Activated CD4-positive, alpha-beta memory T cell treated with anti-CD3 and anti-CD28 coated beads, Interleukin-2, amount 10 ng/mL, durations not matched to agents 7 days and 5 days (primary cell): ENCODE measurements at regions not wholly inside any gene's neighbourhood (a gene's known extent, or its start where the extent isn't known, plus 50 kb on each side); places are given as distances from the start of the nearest gene placed in this dataset.

Experiments used
- CTCF ChIA-PET: fragments of 350-600 bp; sonication (Branson Sonifier 250); formaldehyde crosslinking; loops from one replicate; lab custom pipeline; 2021; ENCODE audit warnings: antibody characterized with exemption, inconsistent platforms; lab: Charles Lee
- POLR2A ChIA-PET: fragments of 350-600 bp; sonication (Branson Sonifier 250); formaldehyde crosslinking; loops from one replicate; lab custom pipeline; 2021; ENCODE audit warnings: antibody characterized with exemption; lab: Charles Lee
- DNase-seq: peaks from one replicate; pipeline ENCODE4 v3.0.0-alpha.2; 2020
- H3K27ac Mint-ChIP-seq: one replicate; pipeline ENCODE4 v1.8.0; 2021; ENCODE audit warnings: mild to moderate bottlenecking, mixed read lengths
- H3K27me3 Mint-ChIP-seq: one replicate; pipeline ENCODE4 v1.8.0; 2021; ENCODE audit warnings: mixed read lengths
- H3K36me3 Mint-ChIP-seq: one replicate; pipeline ENCODE4 v1.8.0; 2021; ENCODE audit warnings: low read depth, mixed read lengths
- H3K4me1 Mint-ChIP-seq: one replicate; pipeline ENCODE4 v1.8.0; 2021; ENCODE audit warnings: mixed read lengths
- H3K4me3 Mint-ChIP-seq: one replicate; pipeline ENCODE4 v1.8.0; 2021; ENCODE audit warnings: mild to moderate bottlenecking, mixed read lengths
- H3K9me3 Mint-ChIP-seq: one replicate; pipeline ENCODE4 v1.8.0; 2021; ENCODE audit warnings: mixed read lengths

- Mint-ChIP-seq H3K27me3 (no peaks in the 10 kb centered on the region), H3K4me1 (no peaks in the 10 kb centered on the region), H3K27ac (no peak overlapping the region), H3K4me3 (no peak overlapping the region), H3K36me3 (no peaks in the 10 kb centered on the region), H3K9me3 (no peaks in the 10 kb centered on the region)
- no peak for DNase-seq
- CTCF ChIA-PET: no interaction called here
- POLR2A ChIA-PET: no interaction called here
Observed at GRCh38 chr4:175263537-175263936, 345.4 kb downstream of the ADAM29 start.

DNA sequence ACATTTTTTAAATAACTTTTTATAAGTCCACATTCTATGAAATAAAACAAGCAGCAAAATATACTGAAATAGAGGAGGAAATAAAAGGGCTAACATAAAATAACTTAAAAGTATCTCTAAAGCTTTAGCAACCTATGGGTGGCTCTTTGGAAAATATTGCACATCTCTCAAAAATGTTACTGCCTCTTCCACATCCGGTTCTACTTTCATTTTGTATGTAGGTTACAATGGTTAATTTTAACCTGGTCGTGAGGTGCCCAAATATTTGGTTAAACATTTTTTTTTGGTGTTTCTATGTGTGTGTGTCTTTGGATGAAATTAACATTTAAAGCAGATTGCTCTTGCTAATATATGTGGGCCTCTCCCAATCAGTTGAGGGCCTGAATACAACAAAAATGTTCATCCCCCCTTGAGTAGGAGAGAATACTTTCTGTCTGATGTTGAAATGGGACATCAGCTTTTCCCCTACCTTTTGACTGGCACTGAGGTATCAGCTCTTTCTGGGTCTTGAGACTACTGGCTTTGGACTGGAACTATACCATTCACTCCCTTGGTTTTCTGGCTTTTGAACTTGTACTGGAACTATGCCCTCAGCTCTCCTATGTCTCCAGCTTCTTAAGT lies 353.0 kb downstream of the ADAM29 start:
- H3K4me3 Mint-ChIP-seq: no peak overlapping the region
- H3K27ac Mint-ChIP-seq: no peak overlapping the region
- CTCF ChIA-PET: no interaction called here
- DNase-seq: no peak
- no peaks in the 10 kb centered on the region for H3K9me3 Mint-ChIP-seq
- POLR2A ChIA-PET: no interaction called here
- no peaks in the 10 kb centered on the region for H3K27me3 Mint-ChIP-seq
- no peaks in the 10 kb centered on the region for H3K36me3 Mint-ChIP-seq
- no peaks in the 10 kb centered on the region for H3K4me1 Mint-ChIP-seq

DNA sequence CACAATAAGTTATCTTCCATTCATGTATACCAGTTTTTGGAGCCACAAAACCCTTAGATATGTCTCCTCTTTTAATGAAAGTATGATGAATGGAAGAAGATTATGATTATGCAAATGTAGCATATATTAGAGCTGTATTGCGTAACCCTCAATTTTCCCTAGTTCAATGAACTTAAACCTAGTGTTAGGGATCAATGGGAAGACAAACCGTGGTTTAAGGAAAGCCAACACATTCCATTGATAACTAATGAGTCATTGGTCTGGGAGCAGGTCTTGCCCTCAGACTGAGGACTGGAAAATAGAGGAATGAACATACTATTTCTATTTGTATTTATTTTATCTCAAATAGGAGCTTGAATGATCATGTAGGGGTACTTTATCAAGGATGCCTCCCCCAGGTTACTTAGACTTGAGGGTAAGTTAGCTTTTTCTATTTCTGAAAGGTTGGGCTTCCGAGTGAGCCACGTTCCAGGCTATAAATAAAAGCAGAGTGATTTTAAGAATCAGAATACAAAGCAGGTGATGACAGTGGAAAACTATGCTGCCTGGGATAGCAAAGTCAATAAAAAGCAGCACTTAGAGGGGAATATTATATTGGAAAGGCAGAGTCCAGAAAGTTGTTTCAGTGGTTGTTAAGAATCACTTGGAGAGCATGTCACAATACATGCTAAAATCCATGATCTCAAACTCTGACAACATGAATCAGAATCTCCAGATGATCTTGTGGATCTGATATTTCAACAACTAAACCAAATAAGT lies 356.0 kb downstream of the ADAM29 start:
- Mint-ChIP-seq H3K27me3 (no peaks in the 10 kb centered on the region), H3K9me3 (no peaks in the 10 kb centered on the region), H3K27ac (no peak overlapping the region), H3K36me3 (no peaks in the 10 kb centered on the region), H3K4me3 (no peak overlapping the region), H3K4me1 (no peaks in the 10 kb centered on the region)
- DNase-seq: no peak
- ChIA-PET POLR2A (no interaction called here), CTCF (no interaction called here)

- no peak for DNase-seq
- Mint-ChIP-seq H3K4me1 (no peaks in the 10 kb centered on the region), H3K9me3 (no peaks in the 10 kb centered on the region), H3K27me3 (no peaks in the 10 kb centered on the region), H3K27ac (no peak overlapping the region), H3K36me3 (no peaks in the 10 kb centered on the region), H3K4me3 (no peak overlapping the region)
- ChIA-PET POLR2A (no interaction called here), CTCF (no interaction called here)
Observed at GRCh38 chr4:175277816-175278215, 359.7 kb downstream of the ADAM29 start.

GRCh38 chr4:175280153-175280552 lies 362.0 kb downstream of the ADAM29 start:
- Mint-ChIP-seq H3K4me3 (no peak overlapping the region), H3K9me3 (no peaks in the 10 kb centered on the region), H3K27me3 (no peaks in the 10 kb centered on the region), H3K36me3 (no peaks in the 10 kb centered on the region), H3K27ac (no peak overlapping the region), H3K4me1 (no peaks in the 10 kb centered on the region)
- POLR2A ChIA-PET: no interaction called here
- DNase-seq: no peak
- CTCF ChIA-PET: no interaction called here

GRCh38 chr4:175281894-175282293 lies 363.7 kb downstream of the ADAM29 start:
- no peak overlapping the region for H3K4me3 Mint-ChIP-seq
- POLR2A ChIA-PET: no interaction called here
- H3K4me1 Mint-ChIP-seq: no peaks in the 10 kb centered on the region
- no peaks in the 10 kb centered on the region for H3K36me3 Mint-ChIP-seq
- CTCF ChIA-PET: no interaction called here
- DNase-seq: no peak
- H3K27me3 Mint-ChIP-seq: no peaks in the 10 kb centered on the region
- H3K27ac Mint-ChIP-seq: no peak overlapping the region
- H3K9me3 Mint-ChIP-seq: no peaks in the 10 kb centered on the region

DNA sequence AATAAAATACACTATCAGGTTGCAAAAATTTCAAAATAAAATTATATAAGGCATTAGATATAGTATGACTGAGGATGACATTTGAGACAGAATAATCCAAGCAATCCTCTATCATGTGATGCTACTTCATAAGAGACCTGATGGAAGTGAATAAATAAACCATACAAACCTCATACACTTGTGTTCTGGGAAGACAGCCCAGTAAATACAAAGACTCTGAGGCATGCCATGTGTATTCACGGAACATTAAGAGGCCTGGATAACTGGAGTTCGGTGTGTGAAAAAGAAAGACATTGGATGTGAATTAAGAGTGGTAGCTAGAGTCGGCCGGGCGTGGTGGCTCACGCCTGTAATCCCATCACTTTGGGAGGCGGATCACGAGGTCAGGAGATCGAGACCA lies 364.2 kb downstream of the ADAM29 start:
- ChIA-PET CTCF (no interaction called here), POLR2A (no interaction called here)
- H3K4me1 Mint-ChIP-seq: no peaks in the 10 kb centered on the region
- no peaks in the 10 kb centered on the region for H3K36me3 Mint-ChIP-seq
- no peak overlapping the region for H3K27ac Mint-ChIP-seq
- no peaks in the 10 kb centered on the region for H3K27me3 Mint-ChIP-seq
- no peaks in the 10 kb centered on the region for H3K9me3 Mint-ChIP-seq
- DNase-seq: no peak
- H3K4me3 Mint-ChIP-seq: no peak overlapping the region

GRCh38 chr4:175290401-175290800 lies 372.2 kb downstream of the ADAM29 start:
- Mint-ChIP-seq H3K9me3 (peaks cover 10% of the 10 kb centered on the region), H3K4me1 (no peaks in the 10 kb centered on the region), H3K4me3 (no peak overlapping the region), H3K27ac (no peak overlapping the region), H3K27me3 (no peaks in the 10 kb centered on the region), H3K36me3 (no peaks in the 10 kb centered on the region)
- DNase-seq: no peak
- ChIA-PET CTCF (no interaction called here), POLR2A (no interaction called here)

- Mint-ChIP-seq H3K27me3 (no peaks in the 10 kb centered on the region), H3K4me3 (no peak overlapping the region), H3K36me3 (no peaks in the 10 kb centered on the region), H3K27ac (no peak overlapping the region), H3K9me3 (peaks cover 6% of the 10 kb centered on the region), H3K4me1 (no peaks in the 10 kb centered on the region)
- ChIA-PET CTCF (no interaction called here), POLR2A (no interaction called here)
- DNase-seq: no peak
Observed at GRCh38 chr4:175297965-175298565, 379.9 kb downstream of the ADAM29 start.

DNA sequence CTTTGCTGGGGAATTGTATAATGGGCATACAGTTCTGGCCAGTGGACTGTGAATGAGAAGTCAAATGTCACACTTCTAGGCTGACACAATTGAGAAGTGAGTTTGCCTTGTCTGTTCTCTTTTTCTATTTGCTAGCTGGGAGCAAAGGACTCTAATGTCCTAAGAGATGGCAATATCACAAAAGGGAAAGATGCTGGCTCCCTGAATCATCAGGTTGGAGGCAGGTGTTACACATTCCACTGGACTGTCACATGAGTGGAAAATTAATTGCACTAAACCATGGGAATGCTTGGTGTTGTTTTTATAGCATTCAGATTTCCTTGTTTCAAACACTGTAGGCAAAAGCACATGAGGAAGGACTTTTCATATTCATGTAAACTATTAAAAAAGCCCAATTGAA lies 388.3 kb downstream of the ADAM29 start:
- Mint-ChIP-seq H3K9me3 (no peaks in the 10 kb centered on the region), H3K27me3 (no peaks in the 10 kb centered on the region), H3K36me3 (no peaks in the 10 kb centered on the region), H3K4me3 (no peak overlapping the region), H3K27ac (no peak overlapping the region), H3K4me1 (no peaks in the 10 kb centered on the region)
- ChIA-PET CTCF (no interaction called here), POLR2A (no interaction called here)
- no peak for DNase-seq

DNA sequence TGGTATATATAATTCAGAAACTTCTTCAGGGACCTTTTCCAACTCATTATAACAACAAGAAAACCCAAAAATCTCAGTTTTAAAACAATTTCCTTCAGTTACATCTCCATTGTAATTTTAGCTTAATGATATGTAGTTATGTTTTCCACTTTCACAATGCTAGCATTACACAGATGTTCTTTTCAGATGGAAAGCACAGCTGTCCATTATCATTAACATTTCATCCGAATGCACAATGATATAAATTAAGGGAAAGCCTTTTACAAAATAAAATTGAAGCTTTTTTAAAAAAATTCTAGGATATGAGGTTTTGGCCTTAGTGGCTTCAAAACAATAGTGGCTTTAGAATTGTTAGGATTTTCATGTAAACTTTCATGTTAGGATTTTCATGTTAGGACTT lies 389.2 kb downstream of the ADAM29 start:
- Mint-ChIP-seq H3K4me1 (no peaks in the 10 kb centered on the region), H3K9me3 (no peaks in the 10 kb centered on the region), H3K27ac (no peak overlapping the region), H3K36me3 (no peaks in the 10 kb centered on the region), H3K27me3 (no peaks in the 10 kb centered on the region), H3K4me3 (no peak overlapping the region)
- no peak for DNase-seq
- ChIA-PET CTCF (no interaction called here), POLR2A (no interaction called here)

- POLR2A ChIA-PET: no interaction called here
- Mint-ChIP-seq H3K4me1 (no peaks in the 10 kb centered on the region), H3K9me3 (no peaks in the 10 kb centered on the region), H3K4me3 (no peak overlapping the region), H3K27me3 (no peaks in the 10 kb centered on the region), H3K27ac (no peak overlapping the region), H3K36me3 (no peaks in the 10 kb centered on the region)
- CTCF ChIA-PET: no interaction called here
- DNase-seq: no peak
Observed at GRCh38 chr4:175308236-175308635, 390.1 kb downstream of the ADAM29 start.

- CTCF ChIA-PET: interaction anchor here (0.6 kb wide), 1 partner anchor 29 kb away, joined by 4 read pairs; no protein-coding TSS in a partner anchor
- no peak overlapping the region for H3K4me3 Mint-ChIP-seq
- POLR2A ChIA-PET: no interaction called here
Observed at GRCh38 chr4:175309041-175309440, 390.9 kb downstream of the ADAM29 start.

DNA sequence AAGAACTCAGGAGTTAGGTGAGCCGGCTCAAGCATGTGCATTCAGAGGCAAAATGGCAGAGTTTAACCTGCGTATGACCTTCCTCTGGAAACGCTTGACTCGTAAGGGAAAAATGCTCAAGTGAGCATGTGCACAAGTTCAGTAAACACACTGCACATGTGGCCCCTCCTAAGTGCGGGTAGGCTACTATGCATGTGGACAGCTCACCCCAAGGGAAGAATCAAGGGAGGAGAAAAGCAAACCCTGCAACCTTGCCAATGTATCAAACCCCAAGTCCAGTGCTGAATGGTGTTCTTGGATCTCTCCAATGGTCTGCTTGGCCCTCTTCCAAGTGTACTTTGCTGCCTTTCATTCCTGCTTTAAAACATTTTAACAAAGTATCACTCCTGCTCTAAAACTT lies 407.1 kb downstream of the ADAM29 start:
- CTCF ChIA-PET: no interaction called here
- H3K9me3 Mint-ChIP-seq: peaks cover 3% of the 10 kb centered on the region

More at GRCh38 chr4:175309041-175309440, 390.9 kb downstream of the ADAM29 start:
- H3K36me3 Mint-ChIP-seq: no peaks in the 10 kb centered on the region
- no peaks in the 10 kb centered on the region for H3K9me3 Mint-ChIP-seq
- no peak for DNase-seq
- no peak overlapping the region for H3K27ac Mint-ChIP-seq
- no peaks in the 10 kb centered on the region for H3K27me3 Mint-ChIP-seq
- H3K4me1 Mint-ChIP-seq: no peaks in the 10 kb centered on the region

More for the DNA sequence above, 407.1 kb downstream of the ADAM29 start:
- DNase-seq: no peak
- no peak overlapping the region for H3K4me3 Mint-ChIP-seq
- no peaks in the 10 kb centered on the region for H3K36me3 Mint-ChIP-seq
- H3K4me1 Mint-ChIP-seq: no peaks in the 10 kb centered on the region
- H3K27me3 Mint-ChIP-seq: no peaks in the 10 kb centered on the region
- POLR2A ChIA-PET: no interaction called here
- no peak overlapping the region for H3K27ac Mint-ChIP-seq
